ENCODE measurements at regions not wholly inside any gene's neighbourhood (a gene's known extent, or its start where the extent isn't known, plus 50 kb on each side); places are given as distances from the start of the nearest gene placed in this dataset.
"Not testable (repeated sequence)": the region's sequence is repeated elsewhere in the genome, so short reads cannot be mapped to it uniquely, and the experiment has no call there.

GRCh38 chr3:191518861-191519260 lies 57.9 kb downstream of the PYDC2 start:
- DNase-seq (ENCODE audit: low read depth) = no peak

- DNase-seq (ENCODE audit: low read depth) = no peak
Measured at GRCh38 chr3:191521055-191521454, 60.1 kb downstream of the PYDC2 start.

GRCh38 chr3:191523148-191523547 lies 62.2 kb downstream of the PYDC2 start:
- DNase-seq (ENCODE audit: low read depth) = no peak

- DNase-seq (ENCODE audit: low read depth) = no peak
Measured at GRCh38 chr3:191528589-191528988, 67.6 kb downstream of the PYDC2 start.

GRCh38 chr3:191529992-191530391 lies 69.0 kb downstream of the PYDC2 start:
- DNase-seq (ENCODE audit: low read depth) = no peak

GRCh38 chr3:191531434-191531972 lies 70.5 kb downstream of the PYDC2 start:
- DNase-seq (ENCODE audit: low read depth) = no peak

- no peak for DNase-seq (ENCODE audit: low read depth)
Measured at GRCh38 chr3:191543018-191543417, 82.1 kb downstream of the PYDC2 start.

GRCh38 chr3:191543897-191544296 lies 82.9 kb downstream of the PYDC2 start:
- no peak for DNase-seq (ENCODE audit: low read depth)

GRCh38 chr3:191549357-191549756 lies 88.4 kb downstream of the PYDC2 start:
- DNase-seq (ENCODE audit: low read depth) = no peak

- no peak for DNase-seq (ENCODE audit: low read depth)
Measured at GRCh38 chr3:191555037-191555436, 94.1 kb downstream of the PYDC2 start.

GRCh38 chr3:191557322-191557721 lies 96.4 kb downstream of the PYDC2 start:
- DNase-seq (ENCODE audit: low read depth) = no peak

GRCh38 chr3:191563722-191564121 lies 102.8 kb downstream of the PYDC2 start:
- DNase-seq (ENCODE audit: low read depth) = no peak

- no peak for DNase-seq (ENCODE audit: low read depth)
Measured at GRCh38 chr3:191566469-191566868, 105.5 kb downstream of the PYDC2 start.

GRCh38 chr3:191568206-191568605 lies 107.2 kb downstream of the PYDC2 start:
- DNase-seq (ENCODE audit: low read depth) = no peak

- DNase-seq (ENCODE audit: low read depth) = no peak
Measured at GRCh38 chr3:191592105-191592504, 131.1 kb downstream of the PYDC2 start.

- DNase-seq (ENCODE audit: low read depth) = no peak
Measured at GRCh38 chr3:191593486-191593885, 132.5 kb downstream of the PYDC2 start.

- DNase-seq (ENCODE audit: low read depth) = not testable (repeated sequence)
Measured at GRCh38 chr3:191615511-191615910, 154.5 kb downstream of the PYDC2 start.

- DNase-seq (ENCODE audit: low read depth) = no peak
Measured at GRCh38 chr3:191624299-191624698, 163.3 kb downstream of the PYDC2 start.

GRCh38 chr3:191627064-191627463 lies 166.1 kb downstream of the PYDC2 start:
- no peak for DNase-seq (ENCODE audit: low read depth)

- DNase-seq (ENCODE audit: low read depth) = no peak
Measured at GRCh38 chr3:191628571-191628970, 167.6 kb downstream of the PYDC2 start.

- DNase-seq (ENCODE audit: low read depth) = no peak
Measured at GRCh38 chr3:191631496-191631895, 170.5 kb downstream of the PYDC2 start.

- no peak for DNase-seq (ENCODE audit: low read depth)
Measured at GRCh38 chr3:191634902-191635301, 173.9 kb downstream of the PYDC2 start.

- no peak for DNase-seq (ENCODE audit: low read depth)
Measured at GRCh38 chr3:191637611-191638010, 176.6 kb downstream of the PYDC2 start.

- no peak for DNase-seq (ENCODE audit: low read depth)
Measured at GRCh38 chr3:191641789-191642188, 180.8 kb downstream of the PYDC2 start.

GRCh38 chr3:191644291-191644690 lies 183.3 kb downstream of the PYDC2 start:
- DNase-seq (ENCODE audit: low read depth) = no peak

Data from fibroblast of the conjunctiva (primary cell).